ENCODE measurements at regions not wholly inside any gene's neighbourhood (a gene's known extent, or its start where the extent isn't known, plus 50 kb on each side); places are given as distances from the start of the nearest gene placed in this dataset.
"Not testable (repeated sequence)": the region's sequence is repeated elsewhere in the genome, so short reads cannot be mapped to it uniquely, and the experiment has no call there.

DNA sequence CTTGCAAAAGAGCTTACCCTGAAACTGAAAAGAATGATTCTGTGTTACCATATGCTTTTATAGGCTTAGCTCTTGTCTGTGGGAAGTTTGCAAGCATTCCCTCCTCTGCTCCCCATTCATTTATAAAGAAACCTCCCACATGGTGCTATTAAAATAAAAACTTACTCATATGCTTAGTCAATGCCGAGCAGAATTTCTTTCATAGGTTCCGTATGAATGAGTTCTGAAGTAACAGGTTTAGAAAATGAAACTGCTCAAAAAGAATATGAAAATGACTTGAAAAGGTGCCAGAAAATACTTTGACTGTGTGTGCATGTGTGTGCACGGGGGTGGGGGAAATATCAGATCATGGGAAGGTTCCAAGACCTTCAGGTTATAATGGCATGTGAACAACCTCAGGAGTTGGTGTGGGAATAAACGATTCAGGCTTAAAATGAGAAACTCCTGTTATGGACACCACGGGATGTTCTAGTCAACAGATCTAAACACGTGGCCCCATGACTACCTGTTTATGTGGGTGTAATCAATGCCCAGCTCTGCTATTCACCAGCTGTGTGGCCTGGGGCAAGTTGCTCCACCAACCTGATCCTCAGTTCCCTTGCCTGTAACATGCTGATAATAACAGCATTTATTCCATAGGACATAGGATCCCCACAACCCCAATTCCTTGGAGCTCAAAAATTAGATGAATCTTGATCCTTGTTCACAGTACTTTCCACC lies 293.7 kb upstream of the PLGLB1 start:
- DNase-seq (ENCODE audit: low spot score): not testable (repeated sequence)

DNA sequence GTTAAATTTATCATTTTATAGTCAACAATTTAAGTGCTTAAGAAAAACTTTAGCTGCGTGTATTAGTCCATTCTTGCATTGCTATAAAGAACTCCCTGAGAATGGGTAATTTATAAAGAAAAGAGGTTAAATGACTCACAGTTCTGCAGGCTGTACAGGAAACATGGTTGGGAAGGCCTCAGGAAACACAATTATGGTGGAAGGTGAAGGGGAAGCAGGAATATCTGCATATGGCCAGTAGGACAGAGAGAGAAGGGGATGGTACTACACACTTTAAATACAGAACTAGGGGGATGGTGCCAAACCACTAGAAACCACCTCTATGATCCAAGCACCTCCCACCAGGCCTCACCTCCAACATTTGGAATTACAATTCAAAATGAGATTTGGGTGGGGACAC lies 295.5 kb upstream of the PLGLB1 start:
- not testable (repeated sequence) for DNase-seq (ENCODE audit: low spot score)

- DNase-seq (ENCODE audit: low spot score): not testable (repeated sequence)
These were observed 297.3 kb upstream of the PLGLB1 start for GRCh38 chr2:87318814-87319491.

- not testable (repeated sequence) for DNase-seq (ENCODE audit: low spot score)
These were observed 298.1 kb upstream of the PLGLB1 start for GRCh38 chr2:87319705-87320104.

DNA sequence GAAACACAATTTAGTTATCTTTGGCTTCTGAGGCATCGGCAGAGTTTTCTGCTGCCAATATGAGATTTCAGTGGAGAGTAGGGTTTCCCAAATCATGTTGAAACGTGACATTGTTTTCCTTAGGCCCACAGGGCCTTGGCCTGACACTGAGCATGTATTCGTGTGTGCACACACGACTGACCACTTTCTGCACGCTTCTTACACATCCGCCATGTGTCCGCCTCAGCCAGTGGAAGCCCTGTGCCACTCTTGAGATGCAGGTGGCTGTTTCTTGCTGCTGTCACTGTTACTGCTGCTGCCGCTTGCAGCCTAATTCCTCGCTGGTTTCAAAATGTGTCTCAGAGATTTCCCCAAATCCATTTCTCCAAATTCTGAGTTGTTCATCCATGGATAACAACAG lies 299.6 kb upstream of the PLGLB1 start:
- not testable (repeated sequence) for DNase-seq (ENCODE audit: low spot score)

DNA sequence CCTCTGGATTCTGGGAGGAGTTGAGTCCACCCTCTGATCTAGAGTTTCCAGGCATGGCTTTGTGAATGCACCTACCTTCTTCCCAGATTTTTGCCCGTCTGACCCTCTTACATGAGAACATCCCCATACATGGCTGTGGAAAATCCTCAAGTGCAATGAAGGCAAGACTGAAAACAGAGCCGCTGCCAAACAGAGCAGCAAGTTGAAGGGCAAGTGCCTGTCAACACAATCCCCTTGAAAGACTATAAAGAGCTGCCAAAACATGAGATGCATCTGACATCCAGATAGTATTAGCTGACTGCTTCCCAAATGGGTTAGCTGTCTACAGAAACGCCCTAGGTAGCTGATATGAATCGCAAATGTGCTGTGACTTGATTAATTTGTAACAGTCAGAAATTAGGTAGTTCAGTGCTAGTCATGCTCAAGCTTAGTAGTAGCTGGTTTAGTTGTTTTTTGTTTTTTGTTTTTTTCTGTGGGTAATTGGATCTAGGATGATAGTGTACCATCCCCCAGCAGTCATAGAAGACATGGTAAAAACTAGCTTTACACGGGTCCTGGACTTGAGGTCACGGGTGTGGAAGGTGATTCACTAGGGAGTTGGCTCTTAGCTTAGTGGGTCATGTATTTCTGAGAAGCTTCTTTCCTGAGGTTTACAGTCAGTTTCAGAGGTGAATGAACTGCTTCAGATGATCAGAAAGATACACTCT lies 302.8 kb upstream of the PLGLB1 start:
- DNase-seq (ENCODE audit: low spot score): not testable (repeated sequence)

DNA sequence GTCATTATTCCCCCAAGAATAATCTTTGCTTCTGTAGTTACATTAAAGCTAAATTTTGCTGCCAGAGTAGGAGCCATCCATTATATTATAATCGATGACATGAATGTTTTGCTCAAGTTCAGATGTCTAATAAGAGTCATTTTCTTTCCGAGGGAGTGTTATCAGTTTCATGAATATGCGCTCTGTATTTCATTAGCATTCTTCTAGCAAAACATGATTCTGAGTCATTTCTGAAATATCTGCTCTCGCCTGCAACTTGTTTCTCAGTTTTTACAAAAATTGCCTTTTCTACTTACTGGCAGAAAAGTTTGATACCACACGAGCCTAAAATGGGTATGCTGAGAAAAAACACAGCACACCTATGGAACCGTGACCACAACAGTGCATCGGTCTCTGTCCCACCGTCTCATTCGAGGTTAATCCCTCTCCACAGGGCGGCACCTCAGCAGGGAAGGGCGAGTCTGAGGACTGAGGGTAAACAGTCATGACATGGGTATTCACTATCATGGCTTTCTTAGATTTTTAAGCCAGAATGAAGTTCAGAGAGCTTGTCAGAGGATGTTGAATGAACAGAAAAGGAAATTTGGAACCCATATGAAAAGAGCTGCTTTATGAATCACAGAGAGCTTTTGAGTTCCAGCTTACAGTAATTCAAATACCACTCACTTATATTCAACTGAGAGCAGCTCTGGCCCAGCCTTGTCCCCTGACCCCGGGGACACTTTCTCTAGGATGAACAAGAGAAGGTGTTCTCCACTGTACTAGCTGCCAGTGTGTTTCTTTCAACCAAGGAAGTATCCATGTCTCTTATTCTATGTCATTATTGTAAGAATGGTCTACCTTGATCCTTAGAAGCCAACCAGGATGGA lies 303.6 kb upstream of the PLGLB1 start:
- DNase-seq (ENCODE audit: low spot score): not testable (repeated sequence)

DNA sequence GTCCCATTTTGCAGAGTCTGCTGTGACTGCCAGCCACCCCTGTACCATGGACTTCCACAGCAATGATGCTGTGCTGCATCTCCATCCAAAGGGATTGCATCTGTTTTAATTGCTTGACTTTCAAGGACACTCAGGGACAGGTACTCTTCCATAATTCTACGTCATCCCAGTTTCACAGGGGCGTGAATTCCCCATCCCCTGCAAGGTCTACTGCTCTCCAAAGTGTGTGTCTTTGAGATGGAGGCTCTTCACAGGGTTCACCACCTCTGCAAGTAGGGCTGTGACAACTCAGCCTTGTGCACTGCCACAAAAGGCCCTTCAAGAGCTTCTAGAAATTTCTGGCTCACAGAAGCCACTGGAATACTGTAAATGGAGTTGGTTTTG lies 304.3 kb upstream of the PLGLB1 start:
- not testable (repeated sequence) for DNase-seq (ENCODE audit: low spot score)

GRCh38 chr2:87326754-87327153 lies 305.1 kb upstream of the PLGLB1 start:
- DNase-seq (ENCODE audit: low spot score): not testable (repeated sequence)

- DNase-seq (ENCODE audit: low spot score): not testable (repeated sequence)
These were observed 306.2 kb upstream of the PLGLB1 start for GRCh38 chr2:87327648-87328371.

GRCh38 chr2:87329529-87329928 lies 307.9 kb upstream of the PLGLB1 start:
- DNase-seq (ENCODE audit: low spot score): not testable (repeated sequence)

- not testable (repeated sequence) for DNase-seq (ENCODE audit: low spot score)
These were observed 308.8 kb upstream of the PLGLB1 start for GRCh38 chr2:87330486-87330885.

DNA sequence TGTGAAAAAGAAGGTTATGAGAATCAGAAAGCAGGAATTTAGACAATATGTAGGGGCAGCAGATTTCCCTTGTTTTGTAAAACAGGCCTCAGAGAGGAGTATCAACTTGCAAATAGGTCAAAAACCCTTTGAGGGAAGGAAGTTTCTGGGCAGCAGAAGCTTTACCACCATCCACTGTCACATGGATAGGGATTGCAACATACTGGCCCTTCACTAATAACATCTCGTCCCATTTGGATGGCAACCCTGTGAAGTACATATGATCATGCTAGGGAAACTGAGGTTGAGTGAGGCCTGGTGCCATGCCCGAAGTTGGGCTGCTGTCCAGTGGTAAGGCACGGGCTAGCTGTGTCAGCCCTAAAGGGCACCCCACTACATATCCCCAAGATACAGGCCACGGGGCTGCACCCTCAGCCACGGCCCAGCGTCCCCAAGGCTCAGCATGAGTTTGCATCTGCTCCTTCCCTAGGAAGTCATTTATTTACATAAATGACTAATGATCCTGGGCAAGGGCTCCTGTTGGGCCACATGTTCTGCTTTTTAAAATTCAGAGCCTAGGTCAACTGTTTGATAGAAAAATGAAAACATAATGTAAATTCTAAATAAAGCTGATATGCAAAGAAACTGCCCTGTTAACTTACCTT lies 310.4 kb upstream of the PLGLB1 start:
- DNase-seq (ENCODE audit: low spot score): not testable (repeated sequence)

DNA sequence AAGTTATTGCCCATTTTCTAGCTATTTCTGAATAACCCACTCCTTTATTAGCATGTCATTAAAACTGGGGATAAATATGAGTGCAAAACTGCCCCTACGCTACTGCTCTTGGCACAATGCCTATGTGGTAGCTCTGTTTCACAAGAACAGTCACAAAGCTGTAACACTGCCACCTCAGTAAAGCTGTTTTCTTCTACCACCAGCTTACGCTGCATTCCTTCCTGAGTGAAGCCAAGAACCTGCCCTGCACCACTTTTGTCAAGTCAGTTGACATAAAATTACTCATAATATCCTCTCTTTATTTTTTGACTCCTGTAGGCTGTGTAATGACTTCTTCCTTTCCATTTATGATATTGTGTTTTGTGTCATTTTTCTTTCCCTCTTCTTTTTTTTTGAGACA lies 313.2 kb upstream of the PLGLB1 start:
- DNase-seq (ENCODE audit: low spot score): not testable (repeated sequence)

GRCh38 chr2:87338998-87339397 lies 317.4 kb upstream of the PLGLB1 start:
- DNase-seq (ENCODE audit: low spot score): not testable (repeated sequence)

GRCh38 chr2:87341601-87342014 lies 320.0 kb upstream of the PLGLB1 start:
- DNase-seq (ENCODE audit: low spot score): peak; percentile 67

GRCh38 chr2:87342175-87342574 lies 320.5 kb upstream of the PLGLB1 start:
- DNase-seq (ENCODE audit: low spot score): not testable (repeated sequence)

- not testable (repeated sequence) for DNase-seq (ENCODE audit: low spot score)
These were observed 321.7 kb upstream of the PLGLB1 start for GRCh38 chr2:87343347-87343746.

- DNase-seq (ENCODE audit: low spot score): not testable (repeated sequence)
These were observed 323.6 kb upstream of the PLGLB1 start for GRCh38 chr2:87345283-87345682.

DNA sequence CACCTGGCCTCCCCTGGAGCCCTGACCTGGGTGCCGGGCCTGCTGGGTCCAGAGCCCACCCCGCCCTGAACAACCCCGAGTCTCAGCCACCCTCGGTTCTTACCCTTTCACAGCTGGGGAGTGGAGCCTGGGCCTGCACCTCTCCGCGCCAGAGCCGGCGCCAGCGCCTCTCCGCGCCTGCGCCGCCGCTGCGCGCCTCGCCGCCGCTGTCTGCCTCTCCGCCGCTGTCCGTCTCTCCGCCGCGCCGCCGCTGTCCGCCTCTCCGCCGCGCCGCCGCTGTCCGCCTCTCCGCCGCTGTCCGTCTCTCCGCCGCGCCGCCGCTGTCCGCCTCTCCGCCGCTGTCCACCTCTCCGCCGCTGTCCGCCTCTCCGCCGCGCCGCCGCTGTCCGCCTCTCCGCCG lies 326.9 kb upstream of the PLGLB1 start:
- DNase-seq (ENCODE audit: low spot score): not testable (repeated sequence)

Data from ureter (tissue), 1 donor.